HG02571 (cell line): ENCODE measurements at regions not wholly inside any gene's neighbourhood (a gene's known extent, or its start where the extent isn't known, plus 50 kb on each side); places are given as distances from the start of the nearest gene placed in this dataset.

Experiments
- ATAC-seq: cut with Tn5 transposase; IDR thresholded peaks from one replicate; pipeline ENCODE4 v1.9.1; 2021; ENCODE audit warnings: mild to moderate bottlenecking, moderate library complexity; ENCODE audit not compliant: unreplicated experiment

DNA sequence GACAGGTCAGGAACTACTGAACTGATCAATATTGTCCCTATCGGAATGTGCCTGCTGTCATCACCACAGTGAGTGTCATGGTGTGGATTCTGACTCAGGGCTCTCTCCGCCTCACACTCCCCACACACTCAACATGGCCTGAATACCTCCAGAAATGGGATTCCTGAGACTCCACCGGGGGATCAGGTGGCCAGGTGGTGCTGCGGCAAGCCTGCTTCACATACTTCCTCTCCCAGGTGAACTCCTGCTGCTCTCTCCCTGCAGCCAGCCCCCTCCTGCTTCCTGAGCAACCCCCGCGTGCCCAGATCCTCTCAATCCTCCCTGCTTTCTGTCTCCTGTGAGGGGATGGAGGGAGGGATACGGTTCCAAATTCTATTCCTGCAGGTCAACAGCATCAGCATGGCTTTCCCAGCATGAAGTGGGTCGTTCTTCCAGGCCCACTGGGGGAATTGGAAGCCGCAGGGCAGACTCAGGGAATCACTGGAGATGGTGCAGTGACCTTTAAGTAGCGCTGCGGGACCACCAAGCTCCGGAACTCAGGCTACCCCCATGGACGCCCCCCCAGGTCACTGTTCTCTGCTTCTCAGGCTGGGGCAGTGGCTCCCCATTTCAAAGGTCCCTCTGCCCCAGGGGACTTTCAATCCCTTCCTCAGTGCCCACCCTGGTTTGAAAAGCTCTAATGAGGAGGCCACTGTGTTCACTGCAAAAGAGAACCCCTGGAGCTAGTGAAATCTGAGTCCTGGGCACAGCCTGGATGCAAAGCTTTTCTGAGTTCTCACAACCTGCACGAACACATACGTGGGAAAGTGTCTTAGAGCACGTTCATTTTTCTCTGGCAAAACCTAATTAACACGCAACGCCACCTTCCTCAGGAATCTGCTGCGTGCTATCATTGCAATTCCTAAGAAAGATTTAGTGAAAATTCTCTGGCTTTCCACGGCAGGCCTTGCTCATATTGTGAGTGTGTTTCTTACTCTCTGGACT lies 168.4 kb downstream of the ZFP36L2 start:
- no peak for ATAC-seq

GRCh38 chr2:43057026-43057741 lies 169.2 kb downstream of the ZFP36L2 start:
- ATAC-seq = no peak

- ATAC-seq = no peak
These were observed 170.4 kb downstream of the ZFP36L2 start for GRCh38 chr2:43055985-43056384.

DNA sequence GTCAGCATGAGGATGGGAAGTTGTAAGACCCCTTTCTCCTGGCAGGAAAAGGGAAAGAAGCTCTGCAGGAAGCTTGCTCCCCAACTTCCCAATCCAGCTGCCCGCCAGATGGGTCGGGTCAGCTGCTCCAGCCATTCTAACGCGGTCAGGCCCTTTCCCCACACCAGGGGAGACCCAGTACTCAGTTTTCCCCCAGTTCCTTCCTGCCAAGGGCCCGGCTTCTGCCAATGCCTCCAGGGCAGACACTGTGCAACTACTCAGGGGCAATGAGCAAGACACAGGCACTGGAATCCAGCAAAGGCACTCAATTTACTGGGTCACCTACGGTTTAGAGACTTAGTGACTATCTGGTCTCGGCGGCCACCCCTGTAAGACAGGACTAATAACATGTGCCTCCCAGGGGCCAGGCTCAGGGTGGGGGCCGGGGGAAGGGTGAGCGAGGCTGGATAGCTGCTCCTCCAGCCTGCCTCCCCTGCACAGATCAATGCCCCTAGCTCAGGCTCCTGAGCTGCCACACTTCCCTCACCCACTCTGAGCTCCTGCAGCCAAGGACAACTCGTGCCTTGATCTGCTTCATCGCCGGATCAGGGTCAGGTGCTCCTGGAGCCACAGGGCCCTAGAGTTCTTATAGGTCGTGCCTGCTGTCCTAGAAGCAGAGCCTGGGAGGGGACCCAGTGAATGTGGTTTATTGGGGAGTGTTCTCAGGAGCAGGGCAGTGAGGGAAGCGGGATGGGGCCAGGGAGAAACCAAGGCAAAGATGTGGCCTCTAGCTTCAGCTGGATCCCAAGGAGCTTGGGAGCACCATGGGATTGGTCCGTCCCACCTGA lies 171.1 kb downstream of the ZFP36L2 start:
- no peak for ATAC-seq

DNA sequence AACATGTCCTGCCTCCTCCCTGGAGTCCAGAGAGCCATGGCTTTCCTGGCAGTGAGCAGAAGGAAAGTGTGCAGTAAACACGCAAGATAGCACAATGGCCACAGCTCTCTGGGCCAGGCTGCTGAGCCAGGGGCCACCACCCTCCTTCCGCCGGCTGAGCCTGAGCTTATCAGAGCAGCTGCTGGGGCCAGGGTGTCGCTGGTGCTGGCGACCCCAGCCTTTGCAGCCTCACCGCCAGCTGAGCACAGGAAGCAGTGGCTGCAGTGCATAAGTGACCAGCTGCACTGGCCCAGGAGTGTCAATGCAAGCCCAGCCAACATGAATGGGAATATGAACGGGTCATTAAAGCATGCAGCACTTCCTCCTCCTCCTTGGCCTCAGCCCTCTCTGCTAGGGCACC lies 172.0 kb downstream of the ZFP36L2 start:
- no peak for ATAC-seq

GRCh38 chr2:43052944-43053306 lies 173.5 kb downstream of the ZFP36L2 start:
- ATAC-seq = no peak

DNA sequence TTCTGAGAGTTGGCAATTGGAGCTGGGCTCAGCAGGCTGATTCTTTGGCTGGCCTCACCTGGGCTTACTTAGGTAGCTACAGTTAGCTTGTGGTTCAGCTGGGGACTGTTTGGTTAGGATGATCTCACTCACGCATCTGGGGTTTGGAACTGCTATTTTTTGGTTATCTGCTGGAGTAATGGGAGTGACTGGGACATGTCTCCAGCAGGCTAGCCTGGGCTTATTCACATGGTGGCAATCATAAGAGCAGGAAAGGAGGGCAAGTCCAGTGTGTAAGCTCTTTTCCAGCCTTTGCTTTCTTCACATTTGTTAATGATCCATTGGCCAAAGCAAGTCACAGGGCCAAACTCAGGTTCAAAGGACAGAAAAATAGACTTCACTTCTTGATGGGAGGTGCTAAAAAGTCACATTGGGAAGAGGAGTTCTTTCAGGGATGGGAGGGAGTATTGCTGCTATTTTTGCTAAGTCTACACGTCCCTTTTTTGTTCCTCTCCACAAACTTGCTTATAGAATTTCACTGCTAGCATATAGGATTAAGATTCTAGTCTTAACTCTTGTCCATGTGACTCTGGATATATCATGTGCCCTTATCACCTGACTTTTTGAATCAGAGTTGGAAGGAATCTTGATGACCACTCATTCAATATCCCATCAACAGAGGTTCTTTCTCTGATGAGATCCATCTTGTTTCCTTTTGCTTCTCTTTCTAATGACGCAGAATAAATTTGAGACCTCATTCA lies 174.0 kb downstream of the ZFP36L2 start:
- no peak for ATAC-seq

GRCh38 chr2:43051338-43051737 lies 175.1 kb downstream of the ZFP36L2 start:
- no peak for ATAC-seq

- ATAC-seq = no peak
These were observed 175.5 kb downstream of the ZFP36L2 start for GRCh38 chr2:43050866-43051265.

GRCh38 chr2:43049836-43050801 lies 176.3 kb downstream of the ZFP36L2 start:
- no peak for ATAC-seq

- ATAC-seq = no peak
These were observed 179.1 kb downstream of the ZFP36L2 start for GRCh38 chr2:43047187-43047780.

GRCh38 chr2:43045866-43046265 lies 180.5 kb downstream of the ZFP36L2 start:
- ATAC-seq = no peak

DNA sequence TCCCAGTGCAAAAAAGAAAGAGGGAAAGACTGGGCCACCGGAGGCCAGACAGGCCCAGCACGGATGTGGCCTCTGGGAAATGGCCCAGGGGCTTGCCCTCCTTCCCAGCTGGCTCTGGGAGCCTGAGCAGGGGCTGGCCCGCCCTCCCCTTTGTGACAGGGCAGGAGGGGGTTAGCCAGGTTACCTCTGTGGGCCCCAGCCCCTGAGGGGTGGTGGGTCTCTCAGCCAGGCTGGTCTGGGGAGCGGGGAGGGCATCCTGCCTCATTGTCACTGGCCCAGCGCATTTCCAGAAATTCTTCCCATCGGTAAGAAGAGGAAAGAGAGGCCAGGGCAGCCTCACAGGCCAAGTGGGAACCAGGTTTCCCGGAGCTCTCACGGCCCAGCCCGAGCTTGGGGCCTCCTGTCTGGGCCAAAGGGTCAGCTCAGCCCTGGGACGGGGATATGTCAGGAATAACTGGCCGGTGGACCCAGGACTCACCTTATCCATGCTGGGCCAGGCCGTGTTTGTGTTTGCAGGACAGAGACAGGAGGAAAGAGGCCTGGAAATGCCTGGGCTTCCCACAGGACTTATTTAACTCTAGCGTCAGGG lies 182.2 kb downstream of the ZFP36L2 start:
- no peak for ATAC-seq

DNA sequence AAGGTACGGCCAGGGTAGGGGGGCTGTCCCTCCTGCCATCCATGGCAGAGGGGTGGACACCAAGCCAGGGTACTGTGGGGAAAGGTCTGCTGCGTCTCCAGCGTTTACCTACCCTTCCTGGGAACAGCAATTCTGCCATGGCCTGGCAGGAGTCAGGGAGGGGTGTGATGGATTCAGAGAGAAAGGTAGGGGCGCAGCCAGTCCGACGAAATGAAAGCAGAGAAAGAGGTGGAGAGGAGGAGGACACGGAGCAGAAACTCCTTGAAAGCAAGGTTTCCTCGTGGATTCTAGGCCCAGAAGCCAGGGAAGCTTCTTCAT lies 182.9 kb downstream of the ZFP36L2 start:
- no peak for ATAC-seq

GRCh38 chr2:43041661-43042360 lies 184.6 kb downstream of the ZFP36L2 start:
- ATAC-seq = no peak

DNA sequence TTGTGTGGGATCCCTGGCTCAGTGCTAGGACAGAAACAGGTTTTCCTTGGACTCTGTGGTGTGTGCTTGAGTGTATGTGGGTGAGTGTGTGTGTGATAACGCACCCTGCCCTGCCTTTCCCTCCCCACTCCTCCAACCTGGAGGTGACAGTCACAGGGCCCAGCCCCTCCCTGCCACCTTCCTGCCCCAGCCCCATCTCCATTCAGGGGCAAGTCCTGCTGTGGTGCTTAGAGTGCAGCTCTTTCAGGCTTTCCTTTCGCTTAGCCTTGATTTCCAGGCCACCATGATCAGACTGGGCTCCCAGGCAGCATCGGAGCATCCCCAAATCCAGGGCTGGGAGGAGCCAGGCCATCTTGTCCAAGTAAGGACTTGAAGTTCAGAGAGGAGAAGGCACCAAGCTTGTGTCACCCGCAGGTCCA lies 185.2 kb downstream of the ZFP36L2 start:
- no peak for ATAC-seq

- no peak for ATAC-seq
These were observed 186.1 kb downstream of the ZFP36L2 start for GRCh38 chr2:43040084-43040854.
